OCI-LY3 (cell line): ENCODE measurements at regions not wholly inside any gene's neighbourhood (a gene's known extent, or its start where the extent isn't known, plus 50 kb on each side); places are given as distances from the start of the nearest gene placed in this dataset.
"Not testable (repeated sequence)": the region's sequence is repeated elsewhere in the genome, so short reads cannot be mapped to it uniquely, and the experiment has no call there.

ENCODE experiments used
- H2AFZ ChIP-seq: fragments of 200-600, 300-600 bp; shearing (Covaris generic); 2 replicates; pipeline ENCODE4 v1.6.0; 2014; ENCODE audit warnings: antibody characterized with exemption, low read depth, low read length
- H3K27ac ChIP-seq: fragments of 200-600, 300-600 bp; sonication (generic); 2 replicates; pipeline ENCODE4 v1.5.1; 2014; ENCODE audit warnings: mild to moderate bottlenecking, low read length, moderate library complexity, mixed read lengths
- H3K27me3 ChIP-seq: fragments of 200-600, 300-600 bp; sonication (generic); 2 replicates; pipeline ENCODE4 v1.6.1; 2014; ENCODE audit warnings: low read depth, low read length, mixed read lengths
- H3K36me3 ChIP-seq: fragments of 200-600, 300-600 bp; sonication (generic); replicated peaks from 2 replicates; pipeline ENCODE3; 2014; ENCODE audit warnings: low read depth, low read length, mixed read lengths
- H3K4me1 ChIP-seq: fragments of 300-600, 200-600 bp; sonication (generic); 2 replicates; pipeline ENCODE4 v1.6.1; 2014; ENCODE audit warnings: low read length, mixed read lengths
- H3K4me2 ChIP-seq: fragments of 200-600, 300-600 bp; sonication (generic); 2 replicates; pipeline ENCODE4 v1.6.1; 2014; ENCODE audit warnings: low read length, mixed read lengths
- H3K4me3 ChIP-seq: fragments of 300-600, 200-600 bp; sonication (generic); 2 replicates; pipeline ENCODE4 v1.5.1; 2014; ENCODE audit warnings: antibody characterized with exemption, mild to moderate bottlenecking, low read length, moderate library complexity
- H3K79me2 ChIP-seq: fragments of 300-600, 200-600 bp; shearing (Covaris generic); 2 replicates; pipeline ENCODE4 v1.6.1; 2014; ENCODE audit warnings: mild to moderate bottlenecking, low read length, mixed read lengths
- H3K9ac ChIP-seq: fragments of 300-600, 200-600 bp; shearing (Covaris generic); 2 replicates; pipeline ENCODE4 v1.6.0; 2014; ENCODE audit warnings: mild to moderate bottlenecking, low read length, moderate library complexity
- H3K9me3 ChIP-seq: fragments of 200-600, 300-600 bp; shearing (Covaris generic); 2 replicates; pipeline ENCODE4 v1.6.1; 2014; ENCODE audit warnings: low read length, mixed read lengths; ENCODE audit not compliant: insufficient read depth
- H4K20me1 ChIP-seq: fragments of 200-600, 300-600 bp; sonication (generic); 2 replicates; pipeline ENCODE4 v1.6.1; 2016; ENCODE audit warnings: low read length, mixed read lengths; ENCODE audit not compliant: insufficient read depth
- CTCF ChIP-seq: fragments of 200-600, 300-600 bp; sonication (generic); IDR thresholded peaks from 2 replicates; pipeline ENCODE4 v1.5.1; 2014; ENCODE audit warnings: antibody characterized with exemption, low read length, low read depth
- EZH2phosphoT487 ChIP-seq: fragments of 200-600 bp; shearing (Covaris generic); IDR thresholded peaks from 2 replicates; pipeline ENCODE4 v1.6.1; 2018; ENCODE audit warnings: antibody characterized with exemption, mixed run types, low read depth

GRCh38 chr7:79922894-79923293 is 211.7 kb upstream of the GNAI1 start:
- H3K79me2 ChIP-seq: no peaks in the 10 kb centered on the region
- H4K20me1 ChIP-seq: no peaks in the 10 kb centered on the region
- no peak overlapping the region for H3K4me3 ChIP-seq
- no peak overlapping the region for H2AFZ ChIP-seq
- no peaks in the 10 kb centered on the region for H3K9me3 ChIP-seq
- TF ChIP-seq EZH2phosphoT487 (no peak), CTCF (no peak)
- no peak overlapping the region for H3K4me2 ChIP-seq
- no peaks in the 10 kb centered on the region for H3K36me3 ChIP-seq
- H3K27me3 ChIP-seq: no peaks in the 10 kb centered on the region
- no peak overlapping the region for H3K27ac ChIP-seq
- no peak overlapping the region for H3K9ac ChIP-seq
- H3K4me1 ChIP-seq: no peaks in the 10 kb centered on the region

GRCh38 chr7:79921976-79922375 is 212.7 kb upstream of the GNAI1 start:
- Histone ChIP-seq H3K9me3 (no peaks in the 10 kb centered on the region), H3K79me2 (no peaks in the 10 kb centered on the region), H3K4me3 (no peak overlapping the region), H3K27ac (no peak overlapping the region), H3K36me3 (no peaks in the 10 kb centered on the region), H3K9ac (no peak overlapping the region), H3K27me3 (no peaks in the 10 kb centered on the region), H2AFZ (no peak overlapping the region), H3K4me2 (no peak overlapping the region), H3K4me1 (no peaks in the 10 kb centered on the region), H4K20me1 (no peaks in the 10 kb centered on the region)
- TF ChIP-seq CTCF: no peak
- TF ChIP-seq EZH2phosphoT487: no peak

- H3K4me3 ChIP-seq, H3K79me2 ChIP-seq, H3K4me1 ChIP-seq, H4K20me1 ChIP-seq, H3K27ac ChIP-seq, H3K9ac ChIP-seq, H3K27me3 ChIP-seq, H3K4me2 ChIP-seq, H2AFZ ChIP-seq, H3K36me3 ChIP-seq, H3K9me3 ChIP-seq: not testable (repeated sequence)
Observed at GRCh38 chr7:79918632-79919031, 216.0 kb upstream of the GNAI1 start.

GRCh38 chr7:79915346-79915745 is 219.3 kb upstream of the GNAI1 start:
- H3K9ac ChIP-seq, H3K27me3 ChIP-seq, H2AFZ ChIP-seq, H3K4me1 ChIP-seq, H3K79me2 ChIP-seq, H3K27ac ChIP-seq, H3K4me3 ChIP-seq, H3K36me3 ChIP-seq, H3K4me2 ChIP-seq, H4K20me1 ChIP-seq, H3K9me3 ChIP-seq: not testable (repeated sequence)

GRCh38 chr7:79912213-79912633 is 222.4 kb upstream of the GNAI1 start:
- Histone ChIP-seq H3K9me3 (no peaks in the 10 kb centered on the region), H4K20me1 (no peaks in the 10 kb centered on the region), H3K4me1 (no peaks in the 10 kb centered on the region), H3K9ac (no peak overlapping the region), H3K4me3 (no peak overlapping the region), H3K4me2 (no peak overlapping the region), H2AFZ (no peak overlapping the region), H3K79me2 (no peaks in the 10 kb centered on the region), H3K36me3 (no peaks in the 10 kb centered on the region), H3K27ac (no peak overlapping the region), H3K27me3 (no peaks in the 10 kb centered on the region)
- TF ChIP-seq EZH2phosphoT487: no peak
- TF ChIP-seq CTCF: no peak
